ENCODE measurements at regions not wholly inside any gene's neighbourhood (a gene's known extent, or its start where the extent isn't known, plus 50 kb on each side); places are given as distances from the start of the nearest gene placed in this dataset.

GRCh38 chr2:101597347-101597944, 100.1 kb upstream of the MAP4K4 start:
- no peak for TF ChIP-seq CTCF (IDR thresholded peaks at IDR 0.05)
- TF ChIP-seq EP300 (IDR thresholded peaks at IDR 0.05), result no peak
- no peak for TF ChIP-seq POLR2A (IDR thresholded peaks at IDR 0.05)
